GM18520 (cell line): ENCODE measurements at regions not wholly inside any gene's neighbourhood (a gene's known extent, or its start where the extent isn't known, plus 50 kb on each side); places are given as distances from the start of the nearest gene placed in this dataset.
"Not testable (repeated sequence)": the region's sequence is repeated elsewhere in the genome, so short reads cannot be mapped to it uniquely, and the experiment has no call there.

Source experiments
- ATAC-seq: cut with Tn5 transposase; IDR thresholded peaks from one replicate; pipeline ENCODE4 v1.9.1; 2021; ENCODE audit not compliant: unreplicated experiment

DNA sequence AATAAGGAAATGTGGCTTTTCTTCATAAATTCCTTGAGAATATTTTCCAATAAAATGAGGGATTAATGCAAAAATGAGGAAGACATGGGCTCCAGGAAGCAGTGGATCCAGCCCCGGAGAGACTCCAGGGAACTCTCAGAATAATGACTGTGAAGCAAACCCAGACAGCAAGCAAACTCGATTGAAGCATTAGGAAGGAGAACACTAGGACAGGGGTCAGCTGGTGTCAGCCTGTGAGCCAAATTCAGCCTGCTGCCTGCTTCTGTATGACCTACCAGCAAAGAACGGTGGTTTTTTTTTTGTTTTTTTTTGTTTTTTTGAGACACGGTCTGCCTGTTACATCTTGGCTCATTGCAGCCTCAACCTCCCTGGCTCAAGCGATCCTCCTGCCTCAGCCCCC is 133.9 kb upstream of the FOXN2 start:
- no peak for ATAC-seq

DNA sequence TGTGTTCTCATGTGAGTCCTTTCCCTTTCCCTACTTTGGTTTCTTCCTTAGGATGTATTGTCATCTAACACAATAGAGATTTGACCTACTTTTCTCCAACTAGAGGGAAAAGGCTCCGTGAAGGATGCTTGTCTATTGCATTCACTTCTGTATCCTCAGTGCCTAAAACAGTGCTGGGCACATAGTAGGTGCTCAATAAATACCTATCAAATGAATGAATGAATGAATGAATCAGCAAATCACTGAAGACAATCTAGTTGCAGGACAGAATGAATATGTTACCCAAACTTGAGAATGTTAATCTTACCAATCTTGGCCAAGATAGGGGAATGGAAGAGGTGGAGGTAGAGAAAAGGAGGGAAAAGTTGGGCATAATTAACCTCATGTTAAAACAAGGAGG is 131.2 kb upstream of the FOXN2 start:
- ATAC-seq, result no peak

DNA sequence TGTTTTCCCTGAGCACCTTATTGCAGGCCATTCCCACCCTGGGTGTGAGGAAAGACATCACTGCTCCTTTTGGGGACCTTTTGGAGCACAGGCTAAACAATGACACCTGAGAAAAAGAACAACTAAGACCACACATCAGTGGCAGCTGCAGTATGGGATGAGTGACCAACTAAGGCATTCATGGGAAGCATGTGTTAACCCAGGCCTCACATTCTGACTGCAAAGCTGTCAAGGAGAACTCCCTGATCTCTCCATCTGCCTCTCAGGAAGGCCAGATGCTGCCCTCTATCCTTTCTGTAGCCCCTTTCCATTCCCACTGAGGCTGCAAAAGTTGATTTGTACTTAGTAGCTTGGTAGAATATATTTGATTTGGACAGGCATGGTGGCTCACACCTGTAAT is 130.5 kb upstream of the FOXN2 start:
- no peak for ATAC-seq

DNA sequence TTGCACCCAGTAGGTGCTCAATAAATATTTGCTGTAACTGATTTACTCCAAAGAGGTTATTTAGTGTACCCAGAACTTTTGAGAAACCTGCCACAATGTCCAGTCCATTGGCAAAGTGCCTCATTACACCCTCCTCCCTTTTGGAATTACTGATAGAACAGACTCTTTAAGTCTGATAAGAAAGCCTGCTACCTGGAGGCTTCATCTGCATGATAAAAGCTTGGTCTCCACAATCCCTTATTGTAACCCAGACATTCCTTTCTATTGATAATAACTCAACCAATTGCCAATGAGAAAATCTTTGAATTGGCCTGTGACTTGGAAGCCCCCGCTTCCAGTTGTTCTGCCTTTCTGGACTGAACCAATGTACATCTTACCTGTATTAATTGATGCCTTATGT is 127.0 kb upstream of the FOXN2 start:
- no peak for ATAC-seq

DNA sequence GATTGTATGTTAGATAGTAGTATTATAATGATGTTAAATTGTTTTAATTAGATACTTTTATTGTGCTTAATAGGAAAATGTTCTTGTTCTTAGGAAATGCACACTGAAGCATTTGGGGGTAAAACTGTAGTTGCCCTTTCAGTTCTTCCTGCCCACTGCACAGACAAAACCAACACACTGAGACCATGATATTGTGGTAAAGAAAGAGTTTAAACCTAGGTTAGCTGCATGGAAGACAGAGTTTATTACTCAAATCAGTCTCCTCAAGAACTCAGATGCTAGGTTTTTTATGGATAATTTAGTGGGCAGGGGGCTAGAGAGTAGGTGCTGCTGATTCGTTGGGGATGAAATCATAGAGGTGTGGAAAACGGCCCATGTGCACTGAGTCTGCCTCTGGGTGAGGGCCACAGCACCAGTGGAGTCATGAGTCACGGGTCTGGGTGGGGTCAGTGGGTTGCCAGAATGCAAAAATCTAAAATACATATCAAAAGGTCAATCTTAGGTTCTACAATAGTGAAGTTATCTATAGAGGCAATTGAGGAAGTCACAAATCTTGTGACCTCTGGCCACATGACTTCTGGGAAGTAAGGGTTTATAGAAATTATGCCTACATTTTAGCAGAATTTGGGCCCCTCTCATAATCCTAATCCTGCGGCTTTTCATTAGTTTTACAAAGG is 124.8 kb upstream of the FOXN2 start:
- ATAC-seq, result no peak

DNA sequence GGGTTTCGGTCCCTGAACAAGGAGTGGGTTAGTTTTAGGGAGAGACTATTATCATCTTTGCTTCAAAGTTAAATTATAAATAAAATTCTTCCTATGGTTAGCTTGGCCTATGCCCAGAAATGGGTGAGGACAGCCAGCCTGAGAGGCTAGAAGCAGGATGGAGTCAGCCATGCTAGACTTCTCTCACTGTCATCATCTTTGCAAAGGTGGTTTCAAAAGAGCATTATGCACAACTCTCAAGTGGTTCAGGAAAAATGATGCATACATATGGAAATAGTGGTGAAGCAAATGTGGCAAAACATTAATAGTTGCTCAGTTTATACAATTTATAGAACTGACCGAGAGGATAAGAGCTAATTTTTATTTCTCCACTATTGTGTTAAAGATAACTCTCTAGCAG is 124.3 kb upstream of the FOXN2 start:
- ATAC-seq, result no peak

DNA sequence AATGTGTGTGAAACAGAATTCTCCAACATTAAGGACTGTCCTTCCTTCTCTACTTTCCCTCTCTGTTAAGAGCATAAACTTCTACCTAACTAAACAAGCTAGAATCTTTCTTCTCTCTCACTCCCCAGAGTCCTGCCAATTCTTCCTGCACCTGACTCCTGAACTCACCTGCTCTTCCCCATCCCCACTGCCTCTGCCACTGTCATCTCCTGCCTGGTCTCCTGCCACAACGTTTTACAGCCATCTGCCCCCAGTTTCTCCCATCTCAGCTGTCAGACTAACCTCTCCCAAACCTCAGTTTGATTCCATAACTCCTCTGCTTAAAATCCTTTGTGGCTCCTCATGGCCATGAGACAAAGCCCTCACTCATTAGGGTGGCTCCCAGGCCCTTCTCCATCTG is 119.8 kb upstream of the FOXN2 start:
- no peak for ATAC-seq

DNA sequence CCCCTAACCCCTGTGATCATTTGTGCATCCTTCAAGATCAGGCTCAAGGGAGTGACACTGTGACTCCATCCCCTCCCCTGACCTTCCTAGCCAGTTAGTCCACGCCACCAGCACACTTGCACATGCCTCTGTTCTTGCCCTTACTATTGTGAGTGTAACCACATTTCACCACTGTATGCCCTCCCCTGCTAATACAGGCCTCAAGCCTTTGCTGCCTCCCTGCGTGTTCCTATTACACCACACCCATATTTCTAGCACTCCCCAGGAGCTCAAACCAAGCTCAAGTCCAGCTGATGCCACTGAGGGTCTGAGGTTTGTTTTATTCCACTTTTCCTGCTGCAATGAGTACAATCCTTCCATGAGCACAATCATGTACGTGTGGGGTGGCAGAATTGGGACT is 119.3 kb upstream of the FOXN2 start:
- no peak for ATAC-seq

DNA sequence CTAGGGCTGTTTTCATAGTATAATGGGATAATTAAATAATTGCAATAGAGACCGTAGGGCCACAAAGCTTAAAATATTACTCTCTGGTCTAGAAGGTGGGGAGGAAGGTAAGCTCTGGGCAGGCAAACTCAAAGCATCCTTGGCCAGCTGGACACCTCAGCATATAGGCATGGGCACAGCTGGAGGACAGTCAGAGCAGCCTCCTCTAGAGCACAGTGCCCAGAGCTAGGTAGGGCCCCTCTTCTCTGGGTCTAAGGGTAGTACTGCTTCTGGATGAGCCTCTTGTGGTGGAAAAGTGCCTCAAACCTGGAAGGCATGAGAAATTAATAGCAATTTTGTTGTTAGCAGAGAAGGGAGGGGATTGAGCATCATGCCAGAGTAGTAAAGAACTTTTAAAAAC is 116.9 kb upstream of the FOXN2 start:
- no peak for ATAC-seq

DNA sequence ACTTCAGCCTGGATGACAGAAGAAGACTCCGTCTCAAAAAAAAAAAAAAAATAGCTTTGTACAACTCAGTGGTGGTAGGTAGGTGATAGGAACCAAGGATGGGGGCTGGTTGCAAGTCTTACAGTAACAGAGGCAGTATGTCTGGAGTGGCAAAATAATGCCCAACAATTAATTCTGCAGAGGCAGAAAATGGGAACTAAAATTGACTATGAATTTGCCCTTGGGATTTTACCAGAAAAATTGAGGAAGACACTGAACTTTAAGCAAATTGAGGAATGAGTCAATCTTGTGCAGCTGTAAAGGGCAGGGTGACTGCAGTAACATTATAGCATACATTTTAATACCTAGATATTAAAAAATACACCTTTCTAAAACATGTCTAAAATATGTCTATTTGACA is 116.1 kb upstream of the FOXN2 start:
- no peak for ATAC-seq

DNA sequence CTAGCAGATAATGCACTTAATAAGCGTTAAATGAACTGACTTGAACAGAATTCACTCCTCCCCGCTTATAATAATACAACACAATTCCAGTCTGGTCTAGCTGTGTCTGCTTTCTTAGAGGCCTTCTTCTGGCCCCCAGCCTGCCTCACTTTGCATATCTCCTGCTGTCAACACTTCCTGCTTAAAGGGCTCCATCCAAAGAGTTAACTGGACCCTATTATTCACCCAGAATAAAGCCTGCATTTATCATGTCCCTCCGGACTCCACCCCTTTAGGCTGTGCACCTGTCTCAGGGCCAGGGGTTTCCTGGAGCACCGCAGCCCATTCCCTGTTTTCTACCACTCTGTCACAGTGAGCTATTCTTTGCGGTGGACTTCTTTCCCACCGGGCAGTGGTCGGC is 115.4 kb upstream of the FOXN2 start:
- ATAC-seq, result no peak

DNA sequence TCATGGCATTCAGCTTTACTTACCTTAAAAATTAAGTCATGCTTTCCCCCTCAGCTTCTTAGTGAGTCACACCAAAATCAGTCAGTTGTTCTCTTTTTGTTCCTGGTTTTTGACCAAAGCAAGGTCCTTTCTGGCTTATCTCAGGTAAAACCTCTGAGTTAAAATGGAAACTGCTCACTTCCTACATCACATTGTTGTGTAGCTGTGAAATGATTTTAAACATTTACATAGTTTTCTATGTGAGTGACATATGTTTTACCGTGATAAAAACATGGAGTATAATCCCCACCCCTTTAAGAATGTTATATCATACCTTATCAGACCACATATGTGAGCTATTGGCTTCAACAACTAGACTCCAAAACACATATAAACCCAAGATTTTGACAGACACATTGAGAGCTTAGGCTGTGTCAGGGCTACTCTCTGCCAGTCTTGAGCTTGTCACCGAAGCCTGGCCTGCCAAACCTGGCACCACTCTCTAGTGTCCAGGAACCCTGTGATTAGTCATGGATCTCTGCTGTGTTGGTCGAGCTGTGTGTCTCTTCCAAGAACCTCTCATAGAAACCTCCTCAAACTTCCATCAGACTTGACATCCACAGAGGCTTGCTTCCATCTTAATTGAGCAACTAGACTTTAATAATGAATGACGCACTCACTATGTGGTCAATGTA is 113.7 kb upstream of the FOXN2 start:
- no peak for ATAC-seq

DNA sequence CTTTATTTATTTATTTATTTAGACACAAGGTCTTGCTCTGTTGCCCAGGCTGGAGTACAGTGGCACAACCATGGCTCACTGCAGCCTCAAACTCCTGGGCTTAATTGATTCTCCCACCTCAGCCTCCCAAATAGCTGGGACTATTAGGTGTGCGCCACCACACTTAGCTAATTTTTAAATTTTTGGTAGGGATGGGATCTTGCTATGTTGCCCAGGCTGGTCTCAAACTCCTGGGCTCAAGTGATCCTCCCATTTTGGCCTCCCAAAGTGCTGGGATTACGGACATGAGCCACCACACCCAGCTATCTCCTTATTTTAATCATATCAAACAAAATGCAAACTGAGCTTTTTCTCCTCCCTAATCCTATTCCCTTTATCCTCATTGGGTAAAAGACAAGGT is 113.0 kb upstream of the FOXN2 start:
- not testable (repeated sequence) for ATAC-seq

DNA sequence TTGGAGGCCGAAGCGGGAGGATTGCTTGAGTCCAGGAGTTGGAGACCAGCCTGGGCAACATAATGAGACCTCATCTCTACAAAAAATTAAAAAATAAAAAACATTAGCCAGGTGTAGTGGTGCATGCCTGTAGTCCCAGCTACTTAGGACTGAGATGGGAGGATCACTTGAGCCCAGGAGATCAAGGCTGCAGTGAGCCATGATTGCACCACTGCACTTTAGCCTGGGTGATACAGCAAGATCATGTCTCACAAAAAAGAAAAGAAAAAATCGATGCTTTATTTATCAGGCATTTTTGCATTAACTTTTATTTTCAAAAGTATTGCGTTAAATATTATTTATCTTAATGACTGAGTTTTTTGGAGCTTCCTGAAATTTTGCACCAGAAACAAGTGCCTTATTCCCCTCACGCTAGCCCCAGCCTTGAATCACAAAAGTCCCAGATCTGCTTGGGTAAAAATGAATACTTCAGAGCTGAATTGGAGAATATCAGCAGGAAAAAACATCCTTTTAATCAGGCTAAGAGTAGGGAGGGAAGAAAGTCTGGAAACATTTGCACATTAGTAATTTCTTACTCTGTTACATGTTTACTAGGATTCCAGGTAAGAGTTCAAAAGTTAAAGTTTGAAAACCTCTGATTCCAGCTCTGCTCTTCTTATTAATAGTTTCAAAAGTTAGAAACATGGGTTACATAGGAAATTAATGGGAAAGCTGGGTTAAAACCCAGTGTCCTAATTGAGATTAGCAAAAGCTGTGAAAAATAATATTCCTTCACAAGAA is 111.4 kb upstream of the FOXN2 start:
- ATAC-seq, result no peak

DNA sequence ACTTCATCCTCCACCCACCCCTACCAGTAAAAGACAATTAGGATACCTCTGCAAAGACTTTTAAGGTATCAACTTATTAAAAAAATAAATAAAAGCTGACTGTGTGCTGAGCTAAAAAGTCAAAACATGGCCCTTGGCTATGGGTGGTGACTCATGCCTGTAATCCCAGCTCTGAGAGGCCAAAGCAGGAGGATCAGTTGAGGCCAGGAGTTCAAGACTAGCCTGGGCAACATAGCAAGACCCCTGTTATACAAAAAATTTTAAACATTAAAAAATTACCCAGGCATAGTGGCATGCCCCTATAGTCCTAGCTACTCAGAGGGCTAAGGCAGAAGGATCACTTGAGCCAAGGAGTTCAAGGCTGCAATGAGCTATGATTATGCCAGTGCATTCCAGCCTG is 110.8 kb upstream of the FOXN2 start:
- no peak for ATAC-seq

DNA sequence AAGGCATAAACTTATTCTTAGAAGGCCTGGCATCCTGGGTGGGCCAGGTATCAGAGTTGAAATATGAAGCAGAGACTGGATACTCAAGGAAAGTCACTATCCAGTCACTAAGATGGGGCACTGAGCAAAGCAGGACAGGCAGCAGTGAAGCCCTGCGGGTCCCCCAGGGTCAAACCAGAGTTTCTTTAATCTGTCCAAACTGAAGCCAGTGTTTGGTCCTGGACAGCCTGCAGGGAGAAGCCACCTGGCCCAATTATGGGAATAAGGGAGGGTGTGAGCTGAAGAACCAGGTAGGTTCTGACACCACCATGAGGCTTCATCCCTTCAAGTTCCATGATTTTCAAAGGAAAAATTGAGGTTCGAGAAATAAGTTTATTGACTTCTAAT is 109.7 kb upstream of the FOXN2 start:
- no peak for ATAC-seq

DNA sequence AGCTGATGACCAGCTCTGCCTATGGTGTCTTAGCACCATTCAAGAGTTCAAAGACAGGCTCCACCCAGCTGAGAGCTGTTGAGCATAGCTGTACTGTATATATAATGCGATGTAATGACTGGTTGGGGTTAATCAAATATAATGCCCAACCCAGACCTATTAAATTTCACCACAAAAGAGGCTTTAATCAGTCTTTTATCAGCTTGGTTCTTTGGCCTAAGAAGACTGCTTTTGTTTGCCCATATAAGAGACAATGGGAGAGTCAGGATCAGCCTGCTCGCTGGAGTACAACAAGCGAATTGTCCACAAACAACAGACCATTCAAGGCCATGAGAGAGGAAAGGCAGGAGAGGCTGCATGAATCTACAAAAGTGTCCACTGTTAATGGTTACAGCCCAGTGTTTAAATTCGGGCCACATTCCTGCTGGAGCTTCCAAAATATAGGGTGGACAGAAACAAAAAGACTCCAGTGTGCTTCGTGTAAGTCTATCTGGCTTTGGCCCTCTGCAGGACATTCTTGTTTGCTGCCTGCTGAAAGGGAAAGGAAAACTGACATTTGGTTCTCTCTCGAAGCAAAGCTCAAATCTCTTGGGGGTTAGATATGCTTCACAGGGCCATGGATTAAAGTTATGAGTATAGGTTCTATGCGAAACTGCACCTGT is 109.2 kb upstream of the FOXN2 start:
- peak; percentile 74 for ATAC-seq

DNA sequence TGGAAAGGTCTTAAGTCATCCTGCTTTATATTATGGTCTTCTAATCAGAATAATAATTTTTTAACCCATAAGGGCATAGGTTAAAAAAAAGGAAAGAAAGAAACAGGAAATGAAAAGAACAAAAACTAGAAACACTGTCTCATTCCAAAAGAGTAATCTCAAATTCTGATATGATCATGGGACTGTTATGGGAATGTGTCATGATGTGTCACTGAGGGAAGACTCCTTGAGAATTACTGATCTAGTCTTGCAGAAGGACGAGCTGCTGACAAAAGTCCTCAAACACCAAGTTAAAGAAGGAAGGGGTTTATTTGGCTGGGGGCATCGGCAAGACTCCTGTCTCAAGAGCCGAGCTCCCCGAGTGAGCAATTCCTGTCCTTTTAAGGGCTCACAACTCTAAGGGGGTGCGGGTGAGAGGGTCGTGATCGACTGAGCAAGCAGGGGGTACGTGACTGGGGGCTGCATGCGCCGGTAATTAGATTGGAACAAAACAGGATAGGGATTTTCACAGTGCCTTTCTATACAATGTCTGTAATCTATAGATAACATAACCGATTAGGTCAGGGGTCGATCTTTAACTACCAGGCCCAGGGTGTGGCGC is 108.3 kb upstream of the FOXN2 start:
- ATAC-seq, result not testable (repeated sequence)

DNA sequence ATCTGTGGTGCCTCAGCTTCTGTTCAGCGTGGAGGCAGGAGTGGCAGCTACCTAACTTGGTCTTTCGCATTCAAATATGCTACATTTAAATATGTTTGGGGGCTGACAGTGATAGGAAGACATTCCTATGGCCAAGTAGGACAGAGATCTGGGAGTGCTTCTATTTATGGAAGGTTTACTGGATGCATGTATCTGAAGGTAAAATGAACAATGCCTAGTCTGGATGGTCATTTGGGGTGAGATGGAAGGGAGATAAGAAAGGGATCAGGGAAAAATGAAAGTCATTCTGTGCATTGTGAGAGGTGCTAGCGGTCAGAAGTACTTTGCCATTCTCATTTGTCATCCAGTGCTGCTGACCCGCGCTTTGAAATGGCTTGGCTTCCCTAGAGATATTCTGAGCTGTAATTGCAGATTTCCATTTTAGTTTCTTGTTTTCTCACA is 107.3 kb upstream of the FOXN2 start:
- ATAC-seq, result no peak

DNA sequence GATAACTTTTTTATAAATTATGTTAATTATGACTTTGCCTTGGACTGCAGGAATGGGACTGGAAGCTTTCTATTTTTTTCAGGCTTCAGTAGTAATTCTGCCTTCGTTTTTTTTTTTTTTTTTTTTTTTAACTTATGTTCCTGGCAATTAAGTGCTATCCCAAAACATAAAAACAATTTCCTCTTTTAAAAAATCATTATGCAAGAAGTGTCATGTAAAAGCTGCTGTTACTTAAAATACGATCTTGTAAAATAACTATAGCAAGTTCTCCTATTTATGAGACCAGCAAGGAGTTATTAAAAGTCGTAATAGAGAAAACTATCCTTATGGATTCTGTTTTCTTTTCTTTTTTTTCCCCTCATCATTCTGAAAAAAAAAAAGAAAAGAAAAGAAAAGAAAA is 106.6 kb upstream of the FOXN2 start:
- no peak for ATAC-seq

DNA sequence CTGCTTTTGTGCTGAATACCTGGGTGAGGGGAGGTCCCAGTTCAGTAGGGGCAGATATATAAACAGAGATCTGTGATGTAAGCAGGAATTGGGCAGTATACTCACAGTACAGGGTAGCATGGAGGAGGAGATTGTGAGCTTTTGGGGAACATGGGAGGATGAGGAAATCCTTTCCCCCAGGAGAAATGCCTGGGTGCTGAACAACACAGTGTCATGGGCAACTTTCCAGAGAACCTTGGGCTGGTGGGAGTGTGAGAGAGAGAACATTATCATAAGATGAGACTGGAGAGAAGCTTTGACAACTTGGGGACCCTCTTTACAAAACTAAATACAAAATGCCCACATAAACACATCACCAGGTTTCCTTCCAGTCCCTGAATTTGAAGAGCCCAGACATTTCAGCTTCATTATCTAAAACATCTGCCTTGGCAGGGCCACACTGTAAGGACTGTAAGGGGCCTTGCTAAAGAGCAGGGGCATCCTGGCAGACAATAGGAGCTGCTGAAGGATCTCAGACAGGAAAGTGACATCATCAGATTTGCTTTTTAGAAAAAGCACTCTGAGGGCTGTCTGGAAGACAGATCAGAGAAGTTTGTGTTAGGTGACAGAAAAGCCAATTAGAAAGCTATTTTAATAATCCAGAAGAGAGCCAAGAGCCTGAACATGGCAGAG is 105.1 kb upstream of the FOXN2 start:
- no peak for ATAC-seq
